H1 (cell line): ENCODE measurements at regions not wholly inside any gene's neighbourhood (a gene's known extent, or its start where the extent isn't known, plus 50 kb on each side); places are given as distances from the start of the nearest gene placed in this dataset.

Source experiments
- CTCF ChIA-PET: fragments of 300-600 bp; sonication (Branson Sonifier 250); formaldehyde crosslinking; loops from one replicate; lab custom pipeline; 2021; ENCODE audit not compliant: partially characterized antibody; lab: Charles Lee
- POLR2A ChIA-PET: fragments of 300-600 bp; sonication (Branson Sonifier 250); formaldehyde crosslinking; loops from one replicate; lab custom pipeline; 2021; ENCODE audit warnings: inconsistent platforms; ENCODE audit not compliant: partially characterized antibody; lab: Charles Lee
- DNase-seq, 2 experiments: peaks; one replicate each; pipeline versions ENCODE4 v3.0.0 to v3.0.0-alpha.2; 2010 to 2022; ENCODE audit warnings: low spot score in 2 of 2, low read depth in 1 of 2, mixed read lengths in 1 of 2
- FAIRE-seq: peaks from 2 replicates; lab custom pipeline; 2011; peaks lifted over from hg19 to GRCh38; lab: Jason Lieb, UNC
- H2AFZ ChIP-seq: 2 replicates; pipeline ENCODE4 v1.8.1; 2012; ENCODE audit warnings: low read length, inconsistent platforms
- H2AK5ac ChIP-seq: 2 replicates; pipeline ENCODE4 v1.6.1; 2013; ENCODE audit warnings: low read depth, low read length
- H2BK120ac ChIP-seq: replicated peaks from 2 replicates; pipeline ENCODE3; 2013; ENCODE audit warnings: low read depth, low read length, inconsistent platforms
- H2BK12ac ChIP-seq: 2 replicates; pipeline ENCODE4 v1.6.1; 2013; ENCODE audit warnings: low read depth, low read length
- H2BK15ac ChIP-seq: 2 replicates; pipeline ENCODE4 v1.6.1; 2013; ENCODE audit warnings: low read length
- H2BK20ac ChIP-seq: 2 replicates; pipeline ENCODE4 v1.6.1; 2013; ENCODE audit warnings: low read length
- H2BK5ac ChIP-seq: 2 replicates; pipeline ENCODE4 v1.6.1; 2013; ENCODE audit warnings: low read depth, low read length
- H3K14ac ChIP-seq: 2 replicates; pipeline ENCODE4 v1.6.1; 2013; ENCODE audit warnings: inconsistent platforms; ENCODE audit not compliant: insufficient read length
- H3K18ac ChIP-seq: 2 replicates; pipeline ENCODE4 v1.6.1; 2013; ENCODE audit warnings: low read length; ENCODE audit errors: extremely low read depth
- H3K23ac ChIP-seq: 2 replicates; pipeline ENCODE4 v1.6.1; 2013; ENCODE audit warnings: inconsistent platforms; ENCODE audit not compliant: insufficient read length
- H3K23me2 ChIP-seq: 2 replicates; pipeline ENCODE4 v1.6.1; 2013; ENCODE audit warnings: low read depth, low read length
- H3K27ac ChIP-seq: 2 replicates; pipeline ENCODE4 v1.6.1; 2011; ENCODE audit warnings: low read depth, low read length, inconsistent platforms
- H3K27me3 ChIP-seq, 4 experiments: replicated peaks in 1 of 4; 1 replicate in 1 of 4; 2 replicates in 3 of 4; pipeline versions ENCODE4 v1.6.1 to v1.8.1; 2011 to 2013; ENCODE audit warnings: low read length in 3 of 4, mild to moderate bottlenecking in 3 of 4, inconsistent platforms in 2 of 4, mixed read lengths in 2 of 4, moderate library complexity in 1 of 4; ENCODE audit not compliant: control insufficient read depth in 3 of 4, insufficient read depth in 3 of 4; ENCODE audit errors: extremely low read depth in 1 of 4
- H3K36me3 ChIP-seq, 4 experiments: 2 replicates each; pipeline versions ENCODE4 v1.6.1 to v1.8.1; 2011 to 2013; ENCODE audit warnings: mild to moderate bottlenecking in 4 of 4, low read length in 3 of 4, moderate library complexity in 2 of 4, control low read depth in 1 of 4, inconsistent platforms in 1 of 4; ENCODE audit not compliant: insufficient read depth in 4 of 4, control insufficient read depth in 2 of 4
- H3K4ac ChIP-seq: replicated peaks from 2 replicates; pipeline ENCODE3; 2013; ENCODE audit warnings: low read length, low read depth, mixed read lengths, inconsistent platforms; ENCODE audit not compliant: insufficient read length
- H3K4me1 ChIP-seq, 4 experiments: replicated peaks in 1 of 4; 1 replicate in 1 of 4; 2 replicates in 3 of 4; pipeline versions ENCODE4 v1.6.1 to v1.8.1; 2011 to 2013; ENCODE audit warnings: low read length in 3 of 4, inconsistent platforms in 2 of 4, mixed read lengths in 1 of 4; ENCODE audit not compliant: insufficient read depth in 4 of 4, control insufficient read depth in 3 of 4
- H3K4me2 ChIP-seq, 2 experiments: 2 replicates each; pipeline versions ENCODE4 v1.6.1 to v1.8.1; 2011 to 2013; ENCODE audit warnings: low read depth in 2 of 2, low read length in 2 of 2, control low read depth in 1 of 2, inconsistent platforms in 1 of 2, mild to moderate bottlenecking in 1 of 2; ENCODE audit not compliant: insufficient read depth in 1 of 2
- H3K4me3 ChIP-seq, 4 experiments: fragments of 200-600, 300-600 bp in 1 of 4; sonication (generic), shearing (Covaris generic), sonication (Bioruptor Twin) in 1 of 4; 2 replicates each; pipeline versions ENCODE4 v1.5.1 to v1.8.1; 2011 to 2016; ENCODE audit warnings: low read length in 4 of 4, low read depth in 3 of 4, control low read depth in 2 of 4, inconsistent platforms in 2 of 4, mild to moderate bottlenecking in 2 of 4, mixed read lengths in 1 of 4, moderate library complexity in 1 of 4; ENCODE audit not compliant: insufficient read depth in 2 of 4; ENCODE audit errors: extremely low read depth in 1 of 4
- H3K56ac ChIP-seq: replicated peaks from 2 replicates; pipeline ENCODE3; 2013; ENCODE audit warnings: low read depth, mild to moderate bottlenecking, mixed read lengths, low read length, inconsistent platforms; ENCODE audit not compliant: insufficient read length
- H3K79me1 ChIP-seq: 2 replicates; pipeline ENCODE4 v1.6.1; 2013; ENCODE audit warnings: low read depth, low read length, control low read depth
- H3K79me2 ChIP-seq, 2 experiments: 2 replicates each; pipeline versions ENCODE4 v1.6.1 to v1.8.1; 2012 to 2013; ENCODE audit warnings: low read length in 2 of 2, mild to moderate bottlenecking in 2 of 2, inconsistent platforms in 1 of 2; ENCODE audit not compliant: insufficient read depth in 2 of 2, control insufficient read depth in 1 of 2
- H3K9ac ChIP-seq, 4 experiments: replicated peaks in 1 of 4; 1 replicate in 1 of 4; 2 replicates in 3 of 4; pipeline versions ENCODE4 v1.6.1 to v1.8.1; 2011 to 2013; ENCODE audit warnings: low read depth in 3 of 4, low read length in 3 of 4, control low read depth in 2 of 4, mild to moderate bottlenecking in 2 of 4, moderate library complexity in 2 of 4, inconsistent platforms in 1 of 4; ENCODE audit errors: extremely low read depth in 1 of 4
- H3K9me3 ChIP-seq, 2 experiments: 2 replicates each; pipeline versions ENCODE4 v1.6.1 to v1.8.1; 2012 to 2013; ENCODE audit warnings: mild to moderate bottlenecking in 2 of 2, moderate library complexity in 2 of 2, control low read depth in 1 of 2, inconsistent platforms in 1 of 2, low read depth in 1 of 2, low read length in 1 of 2, mixed read lengths in 1 of 2; ENCODE audit not compliant: insufficient read depth in 2 of 2
- H4K20me1 ChIP-seq, 2 experiments: replicated peaks in 1 of 2; 2 replicates each; pipeline versions ENCODE3 to v1.8.1; 2011 to 2013; ENCODE audit warnings: inconsistent platforms in 2 of 2, low read length in 2 of 2, mild to moderate bottlenecking in 1 of 2; ENCODE audit not compliant: insufficient read depth in 2 of 2, control insufficient read depth in 1 of 2
- H4K5ac ChIP-seq: 2 replicates; pipeline ENCODE4 v1.6.1; 2013; ENCODE audit warnings: low read length, low read depth, mixed read lengths, inconsistent platforms; ENCODE audit not compliant: insufficient read length
- H4K8ac ChIP-seq: 2 replicates; pipeline ENCODE4 v1.8.0; 2013; ENCODE audit warnings: mild to moderate bottlenecking, moderate library complexity, low read length, inconsistent platforms; ENCODE audit not compliant: insufficient read depth; ENCODE audit errors: extremely low read depth
- H4K91ac ChIP-seq: replicated peaks from 2 replicates; pipeline ENCODE3; 2013; ENCODE audit warnings: low read length, mixed read lengths, inconsistent platforms; ENCODE audit not compliant: insufficient read length
- BCL11A ChIP-seq, 2 experiments: IDR thresholded peaks; one replicate each; pipeline ENCODE4 v1.6.1; 2011; ENCODE audit warnings: low read depth in 2 of 2, low read length in 2 of 2, mild to moderate bottlenecking in 2 of 2
- CBX5 ChIP-seq: fragments of 300-800, 300-1000 bp; sonication (generic); IDR thresholded peaks from 2 replicates; pipeline ENCODE4 v1.7.1; 2016; ENCODE audit warnings: antibody characterized with exemption, low read length, low read depth
- CHD2 ChIP-seq: IDR thresholded peaks from 2 replicates; pipeline ENCODE4 v1.6.1; 2012; ENCODE audit warnings: low read length, improper control_type of control experiment
- GTF2F1 ChIP-seq: IDR thresholded peaks from 2 replicates; pipeline ENCODE4 v1.6.1; 2012; ENCODE audit warnings: low read depth, low read length, improper control_type of control experiment, borderline replicate concordance
- RAD21 ChIP-seq, 2 experiments: IDR thresholded peaks in 1 of 2; conservative IDR thresholded peaks in 1 of 2; 2 replicates each; pipeline ENCODE4 v1.6.1; 2011; ENCODE audit warnings: low read depth in 2 of 2, low read length in 2 of 2, improper control_type of control experiment in 1 of 2, inconsistent platforms in 1 of 2, mild to moderate bottlenecking in 1 of 2, moderate library complexity in 1 of 2
- RNF2 ChIP-seq: fragments of 200-900, 300-1000 bp; sonication (generic); IDR thresholded peaks from 2 replicates; pipeline ENCODE4 v1.7.1; 2016; ENCODE audit warnings: borderline replicate concordance, low read depth, mild to moderate bottlenecking, antibody characterized with exemption, low read length; ENCODE audit not compliant: poor library complexity, severe bottlenecking; ENCODE audit errors: missing control alignments
- SIRT6 ChIP-seq: IDR thresholded peaks from one replicate; pipeline ENCODE4 v1.7.1; 2012; ENCODE audit warnings: low read length, inconsistent platforms
- SP4 ChIP-seq: IDR thresholded peaks from 2 replicates; pipeline ENCODE4 v1.6.1; 2012; ENCODE audit warnings: low read length, inconsistent platforms
- SRF ChIP-seq: IDR thresholded peaks from 2 replicates; pipeline ENCODE4 v1.6.1; 2011; ENCODE audit warnings: mild to moderate bottlenecking, low read depth, low read length, moderate library complexity
- TAF7 ChIP-seq: optimal IDR thresholded peaks from 2 replicates; pipeline ENCODE3; 2011; ENCODE audit warnings: low read depth, mild to moderate bottlenecking, inconsistent platforms, low read length, moderate library complexity, borderline replicate concordance
- WGBS, 2 experiments: shearing (Covaris generic) in 1 of 2; methylation state at CpG; one replicate each; pipeline versions ENCODE4 v1.1.6 to v1.1.7; 2013 to 2015; ENCODE audit warnings: low lambda C conversion rate in 2 of 2, mixed read lengths in 2 of 2, inconsistent platforms in 1 of 2, low coverage in 1 of 2, missing lambda C conversion rate in 1 of 2; ENCODE audit not compliant: insufficient replicate concordance in 2 of 2, insufficient coverage in 1 of 2, insufficient read length in 1 of 2; ENCODE audit errors: extremely low coverage in 1 of 2, missing lambda C conversion rate in 1 of 2; 5-methylcytosine and 5-hydroxymethylcytosine counted together
- TF ChIP-seq, protein P1 (sequence below): IDR thresholded peaks from 2 replicates; pipeline ENCODE4 v1.6.1; 2012; ENCODE audit warnings: inconsistent platforms

DNA sequence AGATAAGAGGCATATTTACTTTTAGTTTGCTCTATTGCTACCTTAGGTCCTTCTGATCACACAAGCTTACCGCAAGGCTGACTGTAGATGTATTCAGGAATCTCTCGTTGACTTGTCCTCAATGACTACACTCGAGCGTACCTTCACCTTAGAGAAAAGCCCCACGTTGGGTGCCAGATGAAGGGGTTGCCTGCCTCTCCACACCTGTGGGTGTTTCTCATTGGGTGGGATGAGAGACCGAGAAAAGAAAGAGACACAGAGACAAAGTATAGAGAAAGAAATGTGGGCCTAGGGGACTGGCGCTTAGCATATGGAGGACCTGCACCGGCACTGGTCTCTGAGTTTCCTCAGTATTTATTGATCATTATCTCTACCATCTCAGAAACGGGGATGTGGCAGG is 51.8 kb downstream of the ASCL4 start:
- H3K9ac ChIP-seq, result no peak overlapping the region
- no peak overlapping the region for H2BK12ac ChIP-seq
- ChIA-PET POLR2A (no interaction called here), CTCF (no interaction called here)
- no peak overlapping the region for H2BK120ac ChIP-seq
- H4K20me1 ChIP-seq, result no peaks in the 10 kb centered on the region
- WGBS, 2 experiments, result 82% methylated on average over 9 of the region's 9 CpGs; no CpG with 5 or more reads in 1 of the 2 experiments
- TF ChIP-seq BCL11A (IDR thresholded peaks at IDR 0.05; ENCODE audit: low read depth in 2 of 2, low read length in 2 of 2), result no peak
- no peak for TF ChIP-seq CBX5
- TF ChIP-seq SRF, result no peak
- no peak for TF ChIP-seq SP4
- no peak for TF ChIP-seq CHD2
- TF ChIP-seq GTF2F1, result no peak
- TF ChIP-seq SIRT6, result no peak
- TF ChIP-seq RAD21 (IDR thresholded peaks at IDR 0.05 in 1 of 2, conservative IDR thresholded peaks at IDR 0.05 in 1 of 2; ENCODE audit: low read depth in 2 of 2, low read length in 2 of 2), result no peak
- TF ChIP-seq, protein P1, sequence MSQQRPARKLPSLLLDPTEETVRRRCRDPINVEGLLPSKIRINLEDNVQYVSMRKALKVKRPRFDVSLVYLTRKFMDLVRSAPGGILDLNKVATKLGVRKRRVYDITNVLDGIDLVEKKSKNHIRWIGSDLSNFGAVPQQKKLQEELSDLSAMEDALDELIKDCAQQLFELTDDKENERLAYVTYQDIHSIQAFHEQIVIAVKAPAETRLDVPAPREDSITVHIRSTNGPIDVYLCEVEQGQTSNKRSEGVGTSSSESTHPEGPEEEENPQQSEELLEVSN, result no peak
- no peak for TF ChIP-seq TAF7
- TF ChIP-seq RNF2, result no peak
- H2BK5ac ChIP-seq, result no peak overlapping the region
- no peak overlapping the region for H3K14ac ChIP-seq
- no peak overlapping the region for H3K27ac ChIP-seq
- H3K4me3 ChIP-seq, result no peak overlapping the region
- H3K18ac ChIP-seq, result no peak overlapping the region
- no peaks in the 10 kb centered on the region; a peak in 2 of 7 replicates for H3K4me1 ChIP-seq
- H3K27me3 ChIP-seq, result no peaks in the 10 kb centered on the region
- H3K36me3 ChIP-seq, result no peaks in the 10 kb centered on the region; a peak in 1 of 8 replicates
- no peak overlapping the region for H2AK5ac ChIP-seq
- no peaks in the 10 kb centered on the region for H3K79me2 ChIP-seq
- H4K8ac ChIP-seq, result no peak overlapping the region
- H3K4ac ChIP-seq, result no peak overlapping the region
- H3K4me2 ChIP-seq, result no peak overlapping the region
- H3K23me2 ChIP-seq, result no peaks in the 10 kb centered on the region
- no peak overlapping the region for H3K56ac ChIP-seq
- FAIRE-seq, result no peak
- H3K79me1 ChIP-seq, result no peaks in the 10 kb centered on the region
- H4K91ac ChIP-seq, result no peak overlapping the region
- H2BK20ac ChIP-seq, result no peak overlapping the region
- H2AFZ ChIP-seq, result no peak overlapping the region
- H2BK15ac ChIP-seq, result no peak overlapping the region
- DNase-seq, result no peak
- H3K23ac ChIP-seq, result no peak overlapping the region
- H3K9me3 ChIP-seq, result peaks cover 19 to 41% of the 10 kb centered on the region in 2 experiments
- H4K5ac ChIP-seq, result no peak overlapping the region
